ENCODE measurements at regions not wholly inside any gene's neighbourhood (a gene's known extent, or its start where the extent isn't known, plus 50 kb on each side); places are given as distances from the start of the nearest gene placed in this dataset.

DNA sequence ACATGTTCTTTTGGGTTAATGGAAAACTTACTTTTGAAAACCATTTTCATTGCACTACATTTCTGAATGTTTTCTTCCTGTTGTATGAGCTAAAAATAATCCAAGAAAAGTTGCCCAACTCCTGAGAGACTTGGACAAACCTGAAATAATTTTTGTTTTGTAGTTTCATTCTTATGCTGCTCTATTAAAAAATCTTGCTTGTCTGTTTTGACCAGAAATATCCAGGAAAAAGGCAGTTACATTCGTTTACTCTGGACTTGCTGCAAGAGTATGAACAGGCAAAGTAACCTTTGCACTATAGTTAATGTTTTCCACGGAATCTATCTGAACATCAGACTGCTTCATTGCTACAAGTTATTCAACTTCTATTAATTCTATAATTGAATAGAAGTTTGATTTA lies 200.1 kb upstream of the DAB2 start:
- TF ChIP-seq, protein P1, sequence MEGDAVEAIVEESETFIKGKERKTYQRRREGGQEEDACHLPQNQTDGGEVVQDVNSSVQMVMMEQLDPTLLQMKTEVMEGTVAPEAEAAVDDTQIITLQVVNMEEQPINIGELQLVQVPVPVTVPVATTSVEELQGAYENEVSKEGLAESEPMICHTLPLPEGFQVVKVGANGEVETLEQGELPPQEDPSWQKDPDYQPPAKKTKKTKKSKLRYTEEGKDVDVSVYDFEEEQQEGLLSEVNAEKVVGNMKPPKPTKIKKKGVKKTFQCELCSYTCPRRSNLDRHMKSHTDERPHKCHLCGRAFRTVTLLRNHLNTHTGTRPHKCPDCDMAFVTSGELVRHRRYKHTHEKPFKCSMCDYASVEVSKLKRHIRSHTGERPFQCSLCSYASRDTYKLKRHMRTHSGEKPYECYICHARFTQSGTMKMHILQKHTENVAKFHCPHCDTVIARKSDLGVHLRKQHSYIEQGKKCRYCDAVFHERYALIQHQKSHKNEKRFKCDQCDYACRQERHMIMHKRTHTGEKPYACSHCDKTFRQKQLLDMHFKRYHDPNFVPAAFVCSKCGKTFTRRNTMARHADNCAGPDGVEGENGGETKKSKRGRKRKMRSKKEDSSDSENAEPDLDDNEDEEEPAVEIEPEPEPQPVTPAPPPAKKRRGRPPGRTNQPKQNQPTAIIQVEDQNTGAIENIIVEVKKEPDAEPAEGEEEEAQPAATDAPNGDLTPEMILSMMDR (IDR thresholded peaks at IDR 0.05) = no peak
- no peak for TF ChIP-seq POLR2A (IDR thresholded peaks at IDR 0.05)

Measured in uterus (tissue), 2 donors.